ENCODE measurements at regions not wholly inside any gene's neighbourhood (a gene's known extent, or its start where the extent isn't known, plus 50 kb on each side); places are given as distances from the start of the nearest gene placed in this dataset.

DNA sequence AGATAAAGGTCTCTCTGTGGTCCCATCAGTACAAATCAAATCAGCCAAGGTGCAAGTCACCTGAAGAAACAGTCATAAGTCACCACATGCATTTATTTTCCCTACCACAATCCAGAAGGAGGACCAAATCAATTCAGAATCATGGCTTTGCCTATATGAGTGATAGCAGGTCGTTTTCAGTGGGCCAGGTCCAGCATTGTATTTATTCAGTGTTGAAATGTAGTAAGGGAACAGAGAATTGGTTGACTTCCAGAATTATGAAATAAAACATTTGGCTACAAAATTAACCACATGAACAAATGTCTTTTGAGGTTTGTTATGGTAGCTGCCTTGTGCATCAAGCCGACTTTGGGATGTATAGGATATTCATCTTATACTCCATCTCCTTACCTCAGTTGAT lies 88.4 kb downstream of the POLR1F start:
- TF ChIP-seq, protein P1, sequence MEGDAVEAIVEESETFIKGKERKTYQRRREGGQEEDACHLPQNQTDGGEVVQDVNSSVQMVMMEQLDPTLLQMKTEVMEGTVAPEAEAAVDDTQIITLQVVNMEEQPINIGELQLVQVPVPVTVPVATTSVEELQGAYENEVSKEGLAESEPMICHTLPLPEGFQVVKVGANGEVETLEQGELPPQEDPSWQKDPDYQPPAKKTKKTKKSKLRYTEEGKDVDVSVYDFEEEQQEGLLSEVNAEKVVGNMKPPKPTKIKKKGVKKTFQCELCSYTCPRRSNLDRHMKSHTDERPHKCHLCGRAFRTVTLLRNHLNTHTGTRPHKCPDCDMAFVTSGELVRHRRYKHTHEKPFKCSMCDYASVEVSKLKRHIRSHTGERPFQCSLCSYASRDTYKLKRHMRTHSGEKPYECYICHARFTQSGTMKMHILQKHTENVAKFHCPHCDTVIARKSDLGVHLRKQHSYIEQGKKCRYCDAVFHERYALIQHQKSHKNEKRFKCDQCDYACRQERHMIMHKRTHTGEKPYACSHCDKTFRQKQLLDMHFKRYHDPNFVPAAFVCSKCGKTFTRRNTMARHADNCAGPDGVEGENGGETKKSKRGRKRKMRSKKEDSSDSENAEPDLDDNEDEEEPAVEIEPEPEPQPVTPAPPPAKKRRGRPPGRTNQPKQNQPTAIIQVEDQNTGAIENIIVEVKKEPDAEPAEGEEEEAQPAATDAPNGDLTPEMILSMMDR (IDR thresholded peaks at IDR 0.05; ENCODE audit: borderline replicate concordance, extremely low read depth, low read length, poor library complexity, severe bottlenecking) = no peak
- no peak for TF ChIP-seq EZH2 (IDR thresholded peaks at IDR 0.05; ENCODE audit: borderline replicate concordance, low read depth, low read length, severe bottlenecking)
